Nephron (organoid): ENCODE measurements at regions not wholly inside any gene's neighbourhood (a gene's known extent, or its start where the extent isn't known, plus 50 kb on each side); places are given as distances from the start of the nearest gene placed in this dataset.

Experiments
- H3K27ac Mint-ChIP-seq, 3 experiments: 2 replicates each; pipeline ENCODE4 v1.8.0; 2020; ENCODE audit warnings: mixed read lengths in 3 of 3, mild to moderate bottlenecking in 2 of 3, moderate library complexity in 1 of 3
- H3K27me3 Mint-ChIP-seq: 2 replicates; pipeline ENCODE4 v1.8.0; 2021; ENCODE audit warnings: low read depth, mild to moderate bottlenecking, moderate library complexity, mixed read lengths
- H3K36me3 Mint-ChIP-seq: 2 replicates; pipeline ENCODE4 v1.8.0; 2020; ENCODE audit warnings: low read depth, mixed read lengths
- H3K4me1 Mint-ChIP-seq: 2 replicates; pipeline ENCODE4 v1.8.0; 2020; ENCODE audit warnings: mixed read lengths
- H3K4me3 Mint-ChIP-seq, 3 experiments: 2 replicates each; pipeline ENCODE4 v1.8.0; 2020; ENCODE audit warnings: mild to moderate bottlenecking in 3 of 3, mixed read lengths in 3 of 3, moderate library complexity in 2 of 3
- H3K9me3 Mint-ChIP-seq: 2 replicates; pipeline ENCODE4 v1.8.0; 2020; ENCODE audit warnings: mixed read lengths
- TF ChIP-seq, protein P1 (sequence below), 3 experiments: fragments of 200-600 bp; sonication (generic); IDR thresholded peaks; one replicate each; pipeline ENCODE4 v1.5.0; 2021; ENCODE audit warnings: antibody characterized with exemption in 3 of 3; ENCODE audit not compliant: unreplicated experiment in 3 of 3

DNA sequence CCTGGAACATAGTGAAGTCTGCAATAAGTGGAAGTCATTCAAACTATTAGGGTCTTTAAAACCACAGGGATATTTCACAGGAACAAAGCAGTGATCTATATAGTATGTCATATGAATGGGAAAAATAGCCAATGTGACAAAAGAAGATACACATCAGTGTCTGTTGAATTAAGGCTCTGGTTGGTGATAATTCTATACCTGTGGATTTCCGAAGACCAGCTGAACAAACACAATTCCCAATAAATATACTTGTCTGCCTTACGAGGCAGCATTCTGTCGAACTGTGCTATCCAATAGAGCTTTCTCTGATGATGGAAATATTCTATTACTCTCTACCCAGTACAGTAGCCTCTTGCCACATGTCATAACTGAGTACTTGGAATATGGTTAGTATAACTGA is 55.9 kb upstream of the CAV2 start:
- Mint-ChIP-seq H3K27ac (no peak overlapping the region), H3K36me3 (no peaks in the 10 kb centered on the region), H3K9me3 (no peaks in the 10 kb centered on the region), H3K4me3 (no peak overlapping the region), H3K27me3 (no peaks in the 10 kb centered on the region), H3K4me1 (peaks cover 4% of the 10 kb centered on the region)
- TF ChIP-seq, protein P1, sequence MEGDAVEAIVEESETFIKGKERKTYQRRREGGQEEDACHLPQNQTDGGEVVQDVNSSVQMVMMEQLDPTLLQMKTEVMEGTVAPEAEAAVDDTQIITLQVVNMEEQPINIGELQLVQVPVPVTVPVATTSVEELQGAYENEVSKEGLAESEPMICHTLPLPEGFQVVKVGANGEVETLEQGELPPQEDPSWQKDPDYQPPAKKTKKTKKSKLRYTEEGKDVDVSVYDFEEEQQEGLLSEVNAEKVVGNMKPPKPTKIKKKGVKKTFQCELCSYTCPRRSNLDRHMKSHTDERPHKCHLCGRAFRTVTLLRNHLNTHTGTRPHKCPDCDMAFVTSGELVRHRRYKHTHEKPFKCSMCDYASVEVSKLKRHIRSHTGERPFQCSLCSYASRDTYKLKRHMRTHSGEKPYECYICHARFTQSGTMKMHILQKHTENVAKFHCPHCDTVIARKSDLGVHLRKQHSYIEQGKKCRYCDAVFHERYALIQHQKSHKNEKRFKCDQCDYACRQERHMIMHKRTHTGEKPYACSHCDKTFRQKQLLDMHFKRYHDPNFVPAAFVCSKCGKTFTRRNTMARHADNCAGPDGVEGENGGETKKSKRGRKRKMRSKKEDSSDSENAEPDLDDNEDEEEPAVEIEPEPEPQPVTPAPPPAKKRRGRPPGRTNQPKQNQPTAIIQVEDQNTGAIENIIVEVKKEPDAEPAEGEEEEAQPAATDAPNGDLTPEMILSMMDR (IDR thresholded peaks at IDR 0.05; ENCODE audit: unreplicated experiment in 3 of 3): no peak

DNA sequence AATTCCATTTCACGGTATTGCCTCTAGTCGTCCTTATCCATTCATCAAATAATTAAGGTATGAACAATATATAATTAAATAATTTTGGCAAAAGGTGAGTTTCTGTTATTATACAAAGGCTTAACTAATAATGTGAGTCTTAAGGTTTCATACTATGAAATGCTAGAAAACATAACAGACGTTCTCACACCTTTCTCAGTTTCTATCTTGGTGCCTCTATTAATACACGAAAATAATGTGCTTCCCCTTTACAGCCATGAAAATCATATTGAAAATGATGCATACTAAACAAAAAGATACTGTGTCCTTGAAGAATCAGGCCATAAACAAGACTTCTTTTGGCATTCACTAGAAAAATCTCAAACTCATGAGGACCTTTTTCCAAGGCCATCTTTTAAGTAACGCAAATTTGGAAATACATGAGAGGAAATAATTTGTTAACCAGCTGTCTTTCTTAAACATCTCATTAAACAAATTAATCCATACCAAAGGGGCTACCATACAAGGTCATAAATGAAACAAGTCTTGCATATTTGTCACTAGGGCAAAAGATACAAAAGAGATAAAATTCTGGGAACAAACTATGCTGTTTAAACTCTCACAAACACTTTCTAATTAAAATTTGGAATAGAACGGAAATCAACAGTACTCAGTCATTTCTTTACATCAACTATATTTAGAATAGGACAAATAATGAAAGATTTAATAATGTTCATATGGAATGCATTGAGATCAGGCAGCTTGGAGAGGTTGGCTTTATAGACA is 53.9 kb upstream of the CAV2 start:
- H3K9me3 Mint-ChIP-seq: no peaks in the 10 kb centered on the region
- TF ChIP-seq, protein P1 (IDR thresholded peaks at IDR 0.05; ENCODE audit: unreplicated experiment in 3 of 3): no peak
- peak overlapping the region in 1 of 3 experiments; percentile 19 for H3K27ac Mint-ChIP-seq
- H3K36me3 Mint-ChIP-seq: no peaks in the 10 kb centered on the region
- H3K27me3 Mint-ChIP-seq: no peaks in the 10 kb centered on the region
- H3K4me1 Mint-ChIP-seq: peaks cover 4% of the 10 kb centered on the region
- H3K4me3 Mint-ChIP-seq: no peak overlapping the region

DNA sequence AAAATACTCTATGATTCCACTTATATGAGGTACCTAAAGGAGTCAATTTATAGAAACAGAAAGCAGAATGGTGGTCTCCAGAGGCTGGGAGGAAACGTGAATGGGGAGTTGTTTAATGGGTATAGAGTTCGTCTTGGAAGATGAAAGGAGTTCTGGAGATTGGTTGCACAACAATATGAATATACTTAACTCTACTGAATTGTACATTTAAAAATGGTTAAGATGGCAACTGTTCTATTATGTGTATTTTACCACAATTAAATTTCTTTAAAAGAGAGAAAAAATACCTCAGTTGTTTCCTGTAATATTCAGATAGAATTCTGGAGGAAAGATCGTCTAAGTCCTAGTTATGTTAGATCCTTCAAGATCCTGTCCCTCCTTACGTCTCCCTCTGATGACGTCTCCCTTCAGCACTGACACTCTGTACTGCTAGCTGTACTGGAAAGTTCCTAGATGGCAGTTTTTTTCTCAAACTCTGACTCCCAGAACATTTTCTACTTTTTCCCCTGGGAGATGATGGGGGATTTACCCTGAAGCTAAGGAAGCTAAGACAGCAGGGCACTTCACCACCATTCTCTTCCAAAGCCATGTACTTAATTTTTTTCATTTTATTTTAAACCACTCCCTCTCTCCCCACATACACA is 53.2 kb upstream of the CAV2 start:
- TF ChIP-seq, protein P1 (IDR thresholded peaks at IDR 0.05; ENCODE audit: unreplicated experiment in 3 of 3): no peak
- Mint-ChIP-seq H3K27ac (peak overlapping the region in 1 of 3 experiments; percentile 19), H3K4me3 (no peak overlapping the region), H3K9me3 (no peaks in the 10 kb centered on the region), H3K4me1 (peaks cover 4% of the 10 kb centered on the region), H3K36me3 (no peaks in the 10 kb centered on the region), H3K27me3 (no peaks in the 10 kb centered on the region)

DNA sequence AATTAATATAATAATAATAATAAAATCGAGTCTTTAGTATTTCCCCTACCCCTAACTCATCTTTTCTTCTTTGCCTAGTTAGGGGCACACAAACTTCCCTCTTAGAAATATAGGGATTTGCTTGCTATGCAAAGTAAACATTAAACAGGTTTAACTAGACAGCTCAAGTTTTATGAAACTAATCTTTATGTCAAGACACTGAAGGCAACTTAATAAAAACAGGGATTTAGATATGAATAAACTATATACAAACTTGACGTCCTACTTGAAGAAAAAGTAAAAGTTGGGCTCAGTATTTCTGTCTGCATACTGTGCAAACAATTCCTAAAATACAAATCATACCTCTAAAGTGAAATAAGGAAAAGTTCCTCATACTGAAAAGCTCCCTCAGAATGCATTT is 52.1 kb upstream of the CAV2 start:
- Mint-ChIP-seq H3K9me3 (no peaks in the 10 kb centered on the region), H3K4me3 (no peak overlapping the region), H3K27me3 (no peaks in the 10 kb centered on the region), H3K27ac (no peak overlapping the region), H3K4me1 (no peaks in the 10 kb centered on the region), H3K36me3 (no peaks in the 10 kb centered on the region)
- TF ChIP-seq, protein P1 (IDR thresholded peaks at IDR 0.05; ENCODE audit: unreplicated experiment in 3 of 3): no peak

DNA sequence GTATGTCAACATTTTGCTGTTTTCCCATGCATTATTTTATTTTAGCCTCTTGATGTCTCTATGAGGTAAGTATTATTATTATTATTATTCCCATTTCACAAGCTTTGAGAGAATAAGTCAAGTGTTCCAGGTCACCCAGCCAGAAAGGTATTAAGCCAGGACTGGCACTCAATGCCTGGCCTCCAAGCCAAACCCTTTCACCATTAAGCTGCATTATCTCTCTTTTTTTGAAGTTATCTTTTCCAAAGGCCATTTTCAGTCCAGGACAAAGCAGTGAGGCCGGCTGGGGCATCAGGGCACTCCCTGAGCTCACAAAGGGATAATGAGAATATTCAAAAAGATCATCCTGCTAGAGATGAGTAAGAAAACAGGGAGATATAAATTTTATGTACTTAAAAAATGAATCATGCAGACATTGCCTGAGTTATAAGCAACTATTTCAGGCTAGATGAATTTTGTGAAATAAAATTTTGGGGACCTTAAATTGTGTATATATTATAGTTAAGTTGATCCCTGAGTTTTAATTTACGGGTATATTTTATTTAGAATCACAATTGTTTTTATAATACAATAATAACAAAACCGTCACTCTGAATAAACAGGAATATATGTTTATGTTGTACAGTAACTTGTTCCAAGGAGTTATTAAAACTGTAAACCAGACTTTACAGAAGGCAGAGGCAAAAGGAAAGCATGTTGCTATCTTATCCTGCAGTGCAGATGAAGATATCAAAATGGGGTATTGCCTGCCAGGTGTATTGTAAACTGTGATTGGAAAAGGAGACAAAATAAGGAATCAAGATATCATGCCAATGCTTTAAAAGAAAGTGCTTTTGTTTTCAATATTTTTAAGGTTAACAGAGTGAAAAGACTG is 51.3 kb upstream of the CAV2 start:
- Mint-ChIP-seq H3K36me3 (no peaks in the 10 kb centered on the region), H3K27me3 (no peaks in the 10 kb centered on the region), H3K9me3 (no peaks in the 10 kb centered on the region), H3K4me3 (no peak overlapping the region), H3K4me1 (no peaks in the 10 kb centered on the region), H3K27ac (no peak overlapping the region)
- TF ChIP-seq, protein P1 (IDR thresholded peaks at IDR 0.05; ENCODE audit: unreplicated experiment in 3 of 3): no peak
